ENCODE measurements at regions not wholly inside any gene's neighbourhood (a gene's known extent, or its start where the extent isn't known, plus 50 kb on each side); places are given as distances from the start of the nearest gene placed in this dataset.

DNA sequence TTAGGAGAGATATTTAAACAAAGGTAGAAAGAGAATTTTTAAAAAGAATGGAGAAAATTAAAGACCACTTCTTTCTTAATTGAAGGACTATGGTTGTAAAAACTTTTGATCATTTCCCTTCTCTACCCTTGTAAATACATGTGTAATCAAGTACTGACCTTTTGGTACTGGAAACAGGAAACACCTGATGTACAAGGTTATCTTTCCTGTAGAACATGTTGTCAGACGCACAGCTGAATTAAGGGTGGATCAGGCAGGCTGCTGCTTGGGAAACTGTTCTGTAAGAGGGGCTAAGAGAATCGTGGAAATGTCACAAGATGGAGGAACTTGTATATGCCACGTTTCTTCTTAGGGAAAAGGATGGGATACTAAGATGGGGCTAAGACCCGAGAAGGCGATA, 341.6 kb downstream of the ZNF608 start:
- TF ChIP-seq, protein P1, sequence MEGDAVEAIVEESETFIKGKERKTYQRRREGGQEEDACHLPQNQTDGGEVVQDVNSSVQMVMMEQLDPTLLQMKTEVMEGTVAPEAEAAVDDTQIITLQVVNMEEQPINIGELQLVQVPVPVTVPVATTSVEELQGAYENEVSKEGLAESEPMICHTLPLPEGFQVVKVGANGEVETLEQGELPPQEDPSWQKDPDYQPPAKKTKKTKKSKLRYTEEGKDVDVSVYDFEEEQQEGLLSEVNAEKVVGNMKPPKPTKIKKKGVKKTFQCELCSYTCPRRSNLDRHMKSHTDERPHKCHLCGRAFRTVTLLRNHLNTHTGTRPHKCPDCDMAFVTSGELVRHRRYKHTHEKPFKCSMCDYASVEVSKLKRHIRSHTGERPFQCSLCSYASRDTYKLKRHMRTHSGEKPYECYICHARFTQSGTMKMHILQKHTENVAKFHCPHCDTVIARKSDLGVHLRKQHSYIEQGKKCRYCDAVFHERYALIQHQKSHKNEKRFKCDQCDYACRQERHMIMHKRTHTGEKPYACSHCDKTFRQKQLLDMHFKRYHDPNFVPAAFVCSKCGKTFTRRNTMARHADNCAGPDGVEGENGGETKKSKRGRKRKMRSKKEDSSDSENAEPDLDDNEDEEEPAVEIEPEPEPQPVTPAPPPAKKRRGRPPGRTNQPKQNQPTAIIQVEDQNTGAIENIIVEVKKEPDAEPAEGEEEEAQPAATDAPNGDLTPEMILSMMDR (IDR thresholded peaks at IDR 0.05; ENCODE audit: control extremely low read depth, extremely low read depth, low read depth, missing control alignments) = no peak
- no peak for DNase-seq (ENCODE audit: extremely low spot score)
- POLR2A ChIA-PET = no interaction called here
- CTCF ChIA-PET = interaction anchor here (1.8 kb wide), 1 partner anchor 10 kb away, joined by 7 read pairs; no protein-coding TSS in a partner anchor

DNA sequence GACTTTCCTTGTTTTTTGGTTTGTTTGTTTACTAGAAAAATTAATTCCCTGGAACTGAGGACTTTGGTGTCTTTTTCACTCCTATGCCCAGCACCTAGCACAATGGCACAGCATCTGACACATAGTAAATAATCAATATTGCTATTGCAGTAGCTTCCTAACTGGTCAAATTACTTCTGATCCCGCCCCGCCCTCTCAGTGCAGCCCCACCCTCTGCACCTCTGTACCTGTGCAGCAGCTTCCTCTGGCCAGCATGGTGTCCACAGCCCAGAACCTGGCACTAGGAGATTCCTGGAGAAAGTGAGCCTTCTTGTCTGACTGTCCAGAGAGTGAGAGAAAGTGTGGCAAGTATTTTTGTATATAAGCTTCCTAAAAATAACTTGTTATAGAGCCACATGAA, 343.2 kb downstream of the ZNF608 start:
- ChIA-PET CTCF (no interaction called here), POLR2A (no interaction called here)
- TF ChIP-seq, protein P1 (IDR thresholded peaks at IDR 0.05; ENCODE audit: control extremely low read depth, extremely low read depth, low read depth, missing control alignments) = no peak
- DNase-seq (ENCODE audit: extremely low spot score) = no peak

DNA sequence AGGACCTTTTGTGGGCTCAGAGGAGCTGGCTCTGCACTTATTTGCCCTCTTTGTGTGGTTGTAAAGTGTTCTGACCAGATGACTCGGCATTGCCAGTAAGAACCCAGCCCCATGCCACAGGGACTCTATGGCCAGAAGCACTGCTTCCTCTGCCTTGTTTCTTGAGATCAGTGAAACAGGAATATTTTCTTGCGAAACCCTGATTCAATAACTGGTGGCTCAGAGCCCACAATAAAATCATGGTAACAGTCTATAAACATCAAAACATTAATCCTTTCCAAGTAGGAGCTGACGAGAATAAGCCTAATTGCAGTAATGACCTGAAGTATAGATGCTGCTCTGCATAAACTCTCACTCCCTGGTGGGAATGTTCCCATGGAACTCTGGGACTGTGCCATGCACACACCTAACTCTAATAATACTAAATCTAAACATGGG, 344.3 kb downstream of the ZNF608 start:
- TF ChIP-seq, protein P1 (IDR thresholded peaks at IDR 0.05; ENCODE audit: control extremely low read depth, extremely low read depth, low read depth, missing control alignments) = no peak
- CTCF ChIA-PET = interaction anchor here (1.2 kb wide), 1 partner anchor 9 kb away, joined by 3 read pairs; no protein-coding TSS in a partner anchor
- POLR2A ChIA-PET = no interaction called here
- DNase-seq (ENCODE audit: extremely low spot score) = no peak

DNA sequence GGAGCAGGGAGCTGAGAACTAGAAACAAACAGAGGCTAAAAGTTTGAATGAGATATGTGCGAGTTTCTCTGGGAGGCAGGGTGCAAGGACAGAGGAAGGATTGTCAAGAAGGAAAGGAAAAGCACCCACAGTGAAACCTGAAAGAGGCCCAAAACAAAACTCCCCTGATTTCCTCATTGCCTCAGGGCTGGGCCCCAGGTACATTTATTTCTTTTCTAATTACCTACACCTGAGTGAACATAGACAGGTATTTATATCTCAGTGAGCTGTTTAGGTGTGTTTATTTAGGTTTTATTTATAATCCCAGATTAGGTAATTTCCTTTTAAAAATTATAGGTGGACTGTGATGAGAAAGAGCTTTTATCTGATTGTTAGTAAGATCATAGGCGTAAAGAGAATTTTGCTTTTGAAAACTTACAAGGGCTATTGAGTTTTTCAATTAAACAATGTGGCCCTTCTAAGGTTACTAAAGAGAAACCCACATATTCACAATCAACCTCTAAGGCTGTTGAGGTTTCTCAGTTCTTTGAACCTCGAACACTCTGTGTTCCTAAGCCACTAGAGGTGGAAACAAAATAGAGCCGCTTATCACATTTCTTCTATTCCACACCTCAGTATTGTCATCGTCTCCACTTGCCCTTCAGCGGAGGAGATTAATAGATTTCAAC, 344.8 kb downstream of the ZNF608 start:
- TF ChIP-seq, protein P1 (IDR thresholded peaks at IDR 0.05; ENCODE audit: control extremely low read depth, extremely low read depth, low read depth, missing control alignments) = no peak
- ChIA-PET POLR2A (no interaction called here), CTCF (interaction anchor here (1.2 kb wide), 1 partner anchor 8 kb away, joined by 3 read pairs; no protein-coding TSS in a partner anchor)
- DNase-seq (ENCODE audit: extremely low spot score) = no peak

DNA sequence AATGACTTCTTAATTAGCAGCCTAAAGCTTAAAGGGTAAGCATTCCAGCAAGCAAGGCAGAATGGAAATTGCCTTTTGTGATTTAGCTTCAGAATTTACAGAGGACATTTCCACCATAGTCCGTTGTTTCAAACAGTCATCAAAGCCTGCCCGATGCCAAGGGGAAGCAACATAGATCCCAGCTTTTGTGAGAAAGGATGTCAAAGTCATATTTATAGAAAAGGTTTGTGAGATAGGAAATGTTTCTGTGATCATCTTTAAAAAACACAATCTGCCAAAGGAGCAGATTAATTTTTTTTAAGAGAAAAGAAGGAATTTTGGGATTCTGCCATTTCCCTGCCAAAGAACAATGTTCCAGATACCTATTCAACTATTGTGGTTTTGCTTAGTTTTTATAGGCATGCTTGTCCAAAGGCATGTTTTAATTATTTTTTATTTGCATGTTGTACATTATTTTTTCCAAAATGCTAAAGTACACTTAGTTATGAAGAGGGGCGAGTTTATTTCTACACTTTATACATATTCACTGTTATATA, 346.9 kb downstream of the ZNF608 start:
- no peak for DNase-seq (ENCODE audit: extremely low spot score)
- ChIA-PET CTCF (no interaction called here), POLR2A (no interaction called here)
- TF ChIP-seq, protein P1 (IDR thresholded peaks at IDR 0.05; ENCODE audit: control extremely low read depth, extremely low read depth, low read depth, missing control alignments) = no peak

DNA sequence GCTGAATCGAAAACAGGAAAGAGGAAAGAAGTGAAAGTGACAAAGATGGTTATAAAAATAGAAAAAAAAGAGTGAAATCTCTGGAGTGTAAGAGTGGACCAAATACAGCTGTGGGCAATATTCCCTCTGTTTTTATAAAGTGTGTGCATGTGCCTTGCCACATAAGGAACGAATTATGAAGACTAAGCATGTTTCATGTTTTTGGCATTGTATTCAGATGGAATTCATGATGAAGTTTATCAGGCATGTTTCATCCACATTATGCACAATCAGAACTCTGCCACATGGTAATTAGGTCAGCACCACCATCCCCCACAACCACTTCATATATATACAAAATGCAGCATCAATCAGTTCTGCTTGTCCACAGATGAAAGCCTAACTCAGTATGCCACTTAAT, 348.0 kb downstream of the ZNF608 start:
- ChIA-PET CTCF (no interaction called here), POLR2A (no interaction called here)
- TF ChIP-seq, protein P1 (IDR thresholded peaks at IDR 0.05; ENCODE audit: control extremely low read depth, extremely low read depth, low read depth, missing control alignments) = no peak
- DNase-seq (ENCODE audit: extremely low spot score) = no peak
